H1 (cell line): ENCODE measurements at regions not wholly inside any gene's neighbourhood (a gene's known extent, or its start where the extent isn't known, plus 50 kb on each side); places are given as distances from the start of the nearest gene placed in this dataset.

Experiments
- CTCF ChIA-PET: fragments of 300-600 bp; sonication (Branson Sonifier 250); formaldehyde crosslinking; loops from one replicate; lab custom pipeline; 2021; ENCODE audit not compliant: partially characterized antibody; lab: Charles Lee
- POLR2A ChIA-PET: fragments of 300-600 bp; sonication (Branson Sonifier 250); formaldehyde crosslinking; loops from one replicate; lab custom pipeline; 2021; ENCODE audit warnings: inconsistent platforms; ENCODE audit not compliant: partially characterized antibody; lab: Charles Lee
- DNase-seq, 2 experiments: peaks; one replicate each; pipeline versions ENCODE4 v3.0.0 to v3.0.0-alpha.2; 2010 to 2022; ENCODE audit warnings: low spot score in 2 of 2, low read depth in 1 of 2, mixed read lengths in 1 of 2
- FAIRE-seq: peaks from 2 replicates; lab custom pipeline; 2011; peaks lifted over from hg19 to GRCh38; lab: Jason Lieb, UNC
- H2AFZ ChIP-seq: 2 replicates; pipeline ENCODE4 v1.8.1; 2012; ENCODE audit warnings: low read length, inconsistent platforms
- H2AK5ac ChIP-seq: 2 replicates; pipeline ENCODE4 v1.6.1; 2013; ENCODE audit warnings: low read depth, low read length
- H2BK120ac ChIP-seq: replicated peaks from 2 replicates; pipeline ENCODE3; 2013; ENCODE audit warnings: low read depth, low read length, inconsistent platforms
- H2BK12ac ChIP-seq: 2 replicates; pipeline ENCODE4 v1.6.1; 2013; ENCODE audit warnings: low read depth, low read length
- H2BK15ac ChIP-seq: 2 replicates; pipeline ENCODE4 v1.6.1; 2013; ENCODE audit warnings: low read length
- H2BK20ac ChIP-seq: 2 replicates; pipeline ENCODE4 v1.6.1; 2013; ENCODE audit warnings: low read length
- H2BK5ac ChIP-seq: 2 replicates; pipeline ENCODE4 v1.6.1; 2013; ENCODE audit warnings: low read depth, low read length
- H3K14ac ChIP-seq: 2 replicates; pipeline ENCODE4 v1.6.1; 2013; ENCODE audit warnings: inconsistent platforms; ENCODE audit not compliant: insufficient read length
- H3K18ac ChIP-seq: 2 replicates; pipeline ENCODE4 v1.6.1; 2013; ENCODE audit warnings: low read length; ENCODE audit errors: extremely low read depth
- H3K23ac ChIP-seq: 2 replicates; pipeline ENCODE4 v1.6.1; 2013; ENCODE audit warnings: inconsistent platforms; ENCODE audit not compliant: insufficient read length
- H3K23me2 ChIP-seq: 2 replicates; pipeline ENCODE4 v1.6.1; 2013; ENCODE audit warnings: low read depth, low read length
- H3K27ac ChIP-seq: 2 replicates; pipeline ENCODE4 v1.6.1; 2011; ENCODE audit warnings: low read depth, low read length, inconsistent platforms
- H3K27me3 ChIP-seq, 4 experiments: replicated peaks in 1 of 4; 1 replicate in 1 of 4; 2 replicates in 3 of 4; pipeline versions ENCODE4 v1.6.1 to v1.8.1; 2011 to 2013; ENCODE audit warnings: low read length in 3 of 4, mild to moderate bottlenecking in 3 of 4, inconsistent platforms in 2 of 4, mixed read lengths in 2 of 4, moderate library complexity in 1 of 4; ENCODE audit not compliant: control insufficient read depth in 3 of 4, insufficient read depth in 3 of 4; ENCODE audit errors: extremely low read depth in 1 of 4
- H3K36me3 ChIP-seq, 4 experiments: 2 replicates each; pipeline versions ENCODE4 v1.6.1 to v1.8.1; 2011 to 2013; ENCODE audit warnings: mild to moderate bottlenecking in 4 of 4, low read length in 3 of 4, moderate library complexity in 2 of 4, control low read depth in 1 of 4, inconsistent platforms in 1 of 4; ENCODE audit not compliant: insufficient read depth in 4 of 4, control insufficient read depth in 2 of 4
- H3K4ac ChIP-seq: replicated peaks from 2 replicates; pipeline ENCODE3; 2013; ENCODE audit warnings: low read length, low read depth, mixed read lengths, inconsistent platforms; ENCODE audit not compliant: insufficient read length
- H3K4me1 ChIP-seq, 4 experiments: replicated peaks in 1 of 4; 1 replicate in 1 of 4; 2 replicates in 3 of 4; pipeline versions ENCODE4 v1.6.1 to v1.8.1; 2011 to 2013; ENCODE audit warnings: low read length in 3 of 4, inconsistent platforms in 2 of 4, mixed read lengths in 1 of 4; ENCODE audit not compliant: insufficient read depth in 4 of 4, control insufficient read depth in 3 of 4
- H3K4me2 ChIP-seq, 2 experiments: 2 replicates each; pipeline versions ENCODE4 v1.6.1 to v1.8.1; 2011 to 2013; ENCODE audit warnings: low read depth in 2 of 2, low read length in 2 of 2, control low read depth in 1 of 2, inconsistent platforms in 1 of 2, mild to moderate bottlenecking in 1 of 2; ENCODE audit not compliant: insufficient read depth in 1 of 2
- H3K4me3 ChIP-seq, 4 experiments: fragments of 200-600, 300-600 bp in 1 of 4; sonication (generic), shearing (Covaris generic), sonication (Bioruptor Twin) in 1 of 4; 2 replicates each; pipeline versions ENCODE4 v1.5.1 to v1.8.1; 2011 to 2016; ENCODE audit warnings: low read length in 4 of 4, low read depth in 3 of 4, control low read depth in 2 of 4, inconsistent platforms in 2 of 4, mild to moderate bottlenecking in 2 of 4, mixed read lengths in 1 of 4, moderate library complexity in 1 of 4; ENCODE audit not compliant: insufficient read depth in 2 of 4; ENCODE audit errors: extremely low read depth in 1 of 4
- H3K56ac ChIP-seq: replicated peaks from 2 replicates; pipeline ENCODE3; 2013; ENCODE audit warnings: low read depth, mild to moderate bottlenecking, mixed read lengths, low read length, inconsistent platforms; ENCODE audit not compliant: insufficient read length
- H3K79me1 ChIP-seq: 2 replicates; pipeline ENCODE4 v1.6.1; 2013; ENCODE audit warnings: low read depth, low read length, control low read depth
- H3K79me2 ChIP-seq, 2 experiments: 2 replicates each; pipeline versions ENCODE4 v1.6.1 to v1.8.1; 2012 to 2013; ENCODE audit warnings: low read length in 2 of 2, mild to moderate bottlenecking in 2 of 2, inconsistent platforms in 1 of 2; ENCODE audit not compliant: insufficient read depth in 2 of 2, control insufficient read depth in 1 of 2
- H3K9ac ChIP-seq, 4 experiments: replicated peaks in 1 of 4; 1 replicate in 1 of 4; 2 replicates in 3 of 4; pipeline versions ENCODE4 v1.6.1 to v1.8.1; 2011 to 2013; ENCODE audit warnings: low read depth in 3 of 4, low read length in 3 of 4, control low read depth in 2 of 4, mild to moderate bottlenecking in 2 of 4, moderate library complexity in 2 of 4, inconsistent platforms in 1 of 4; ENCODE audit errors: extremely low read depth in 1 of 4
- H3K9me3 ChIP-seq, 2 experiments: 2 replicates each; pipeline versions ENCODE4 v1.6.1 to v1.8.1; 2012 to 2013; ENCODE audit warnings: mild to moderate bottlenecking in 2 of 2, moderate library complexity in 2 of 2, control low read depth in 1 of 2, inconsistent platforms in 1 of 2, low read depth in 1 of 2, low read length in 1 of 2, mixed read lengths in 1 of 2; ENCODE audit not compliant: insufficient read depth in 2 of 2
- H4K20me1 ChIP-seq, 2 experiments: replicated peaks in 1 of 2; 2 replicates each; pipeline versions ENCODE3 to v1.8.1; 2011 to 2013; ENCODE audit warnings: inconsistent platforms in 2 of 2, low read length in 2 of 2, mild to moderate bottlenecking in 1 of 2; ENCODE audit not compliant: insufficient read depth in 2 of 2, control insufficient read depth in 1 of 2
- H4K5ac ChIP-seq: 2 replicates; pipeline ENCODE4 v1.6.1; 2013; ENCODE audit warnings: low read length, low read depth, mixed read lengths, inconsistent platforms; ENCODE audit not compliant: insufficient read length
- H4K8ac ChIP-seq: 2 replicates; pipeline ENCODE4 v1.8.0; 2013; ENCODE audit warnings: mild to moderate bottlenecking, moderate library complexity, low read length, inconsistent platforms; ENCODE audit not compliant: insufficient read depth; ENCODE audit errors: extremely low read depth
- H4K91ac ChIP-seq: replicated peaks from 2 replicates; pipeline ENCODE3; 2013; ENCODE audit warnings: low read length, mixed read lengths, inconsistent platforms; ENCODE audit not compliant: insufficient read length
- CHD7 ChIP-seq: fragments of 300-600 bp; sonication (generic); IDR thresholded peaks from 2 replicates; pipeline ENCODE4 v1.7.1; 2012; ENCODE audit warnings: low read length, moderate library complexity, mild to moderate bottlenecking, inconsistent platforms; ENCODE audit not compliant: insufficient replicate concordance
- SP1 ChIP-seq: IDR thresholded peaks from 2 replicates; pipeline ENCODE4 v1.6.1; 2011; ENCODE audit warnings: low read depth, low read length

GRCh38 chr6:4687656-4687988 is 88.6 kb upstream of the CDYL start:
- no peaks in the 10 kb centered on the region for H4K20me1 ChIP-seq
- no peaks in the 10 kb centered on the region for H3K36me3 ChIP-seq
- H3K79me2 ChIP-seq: no peaks in the 10 kb centered on the region
- no peak overlapping the region for H3K4me2 ChIP-seq
- H3K23me2 ChIP-seq: no peaks in the 10 kb centered on the region
- no peak overlapping the region for H2AFZ ChIP-seq
- H4K5ac ChIP-seq: no peak overlapping the region
- H3K23ac ChIP-seq: no peak overlapping the region
- no peak overlapping the region for H2BK15ac ChIP-seq
- POLR2A ChIA-PET: interaction anchor here (0.6 kb wide), 1 partner anchor 62 kb away, joined by 3 read pairs; no protein-coding TSS in a partner anchor
- no peak overlapping the region for H3K4ac ChIP-seq
- H4K8ac ChIP-seq: no peak overlapping the region
- no peak overlapping the region for H2AK5ac ChIP-seq
- no peak overlapping the region for H3K9ac ChIP-seq
- no peak overlapping the region for H3K4me3 ChIP-seq
- H2BK20ac ChIP-seq: no peak overlapping the region
- CTCF ChIA-PET: no interaction called here
- H3K18ac ChIP-seq: no peak overlapping the region
- H4K91ac ChIP-seq: no peak overlapping the region
- H3K27ac ChIP-seq: no peak overlapping the region
- FAIRE-seq (no peak), DNase-seq (no peak)
- no peak overlapping the region for H2BK12ac ChIP-seq
- H2BK120ac ChIP-seq: no peak overlapping the region
- H3K9me3 ChIP-seq: no peaks in the 10 kb centered on the region
- H3K56ac ChIP-seq: no peak overlapping the region
- H2BK5ac ChIP-seq: no peak overlapping the region
- H3K14ac ChIP-seq: no peak overlapping the region
- H3K4me1 ChIP-seq: no peaks in the 10 kb centered on the region
- no peaks in the 10 kb centered on the region for H3K27me3 ChIP-seq
- H3K79me1 ChIP-seq: no peaks in the 10 kb centered on the region
- TF ChIP-seq SP1: no peak
- no peak for TF ChIP-seq CHD7
